ENCODE measurements at regions not wholly inside any gene's neighbourhood (a gene's known extent, or its start where the extent isn't known, plus 50 kb on each side); places are given as distances from the start of the nearest gene placed in this dataset.

DNA sequence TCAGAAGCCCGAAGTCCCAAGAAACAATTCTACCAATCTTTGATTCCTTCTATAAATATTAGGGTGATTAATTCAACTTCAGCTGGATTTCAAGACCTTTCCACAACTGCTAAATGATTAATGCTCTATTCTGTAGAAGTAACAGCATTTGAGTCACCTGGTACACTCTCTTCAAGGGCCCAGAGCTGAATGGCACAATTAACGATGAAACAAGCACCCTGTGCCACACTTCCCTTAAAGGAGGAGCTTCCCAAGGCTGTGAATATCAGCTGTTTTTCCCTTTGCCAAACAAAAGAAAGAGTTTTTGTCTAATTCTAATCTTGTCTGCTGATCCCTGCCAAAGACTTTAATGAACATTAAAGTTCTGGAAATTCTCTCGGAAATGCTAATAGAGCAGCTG, 56.0 kb downstream of the BOD1L2 start:
- no peaks in the 10 kb centered on the region for H3K36me3 Mint-ChIP-seq (ENCODE audit: low read depth)
- no peak overlapping the region for H3K4me3 Mint-ChIP-seq
- H3K4me1 Mint-ChIP-seq, result no peaks in the 10 kb centered on the region
- H3K27ac Mint-ChIP-seq, result no peak overlapping the region
- peaks cover 5% of the 10 kb centered on the region for H3K9me3 Mint-ChIP-seq
- H3K27me3 Mint-ChIP-seq (ENCODE audit: low read depth), result peaks cover 25% of the 10 kb centered on the region
- TF ChIP-seq CTCF (IDR thresholded peaks at IDR 0.05; ENCODE audit: unreplicated experiment in 3 of 3), result no peak

GRCh38 chr18:57205641-57206040, 58.8 kb downstream of the BOD1L2 start:
- no peak overlapping the region for H3K4me3 Mint-ChIP-seq
- no peak overlapping the region for H3K27ac Mint-ChIP-seq
- no peak for TF ChIP-seq CTCF (IDR thresholded peaks at IDR 0.05; ENCODE audit: unreplicated experiment in 3 of 3)

DNA sequence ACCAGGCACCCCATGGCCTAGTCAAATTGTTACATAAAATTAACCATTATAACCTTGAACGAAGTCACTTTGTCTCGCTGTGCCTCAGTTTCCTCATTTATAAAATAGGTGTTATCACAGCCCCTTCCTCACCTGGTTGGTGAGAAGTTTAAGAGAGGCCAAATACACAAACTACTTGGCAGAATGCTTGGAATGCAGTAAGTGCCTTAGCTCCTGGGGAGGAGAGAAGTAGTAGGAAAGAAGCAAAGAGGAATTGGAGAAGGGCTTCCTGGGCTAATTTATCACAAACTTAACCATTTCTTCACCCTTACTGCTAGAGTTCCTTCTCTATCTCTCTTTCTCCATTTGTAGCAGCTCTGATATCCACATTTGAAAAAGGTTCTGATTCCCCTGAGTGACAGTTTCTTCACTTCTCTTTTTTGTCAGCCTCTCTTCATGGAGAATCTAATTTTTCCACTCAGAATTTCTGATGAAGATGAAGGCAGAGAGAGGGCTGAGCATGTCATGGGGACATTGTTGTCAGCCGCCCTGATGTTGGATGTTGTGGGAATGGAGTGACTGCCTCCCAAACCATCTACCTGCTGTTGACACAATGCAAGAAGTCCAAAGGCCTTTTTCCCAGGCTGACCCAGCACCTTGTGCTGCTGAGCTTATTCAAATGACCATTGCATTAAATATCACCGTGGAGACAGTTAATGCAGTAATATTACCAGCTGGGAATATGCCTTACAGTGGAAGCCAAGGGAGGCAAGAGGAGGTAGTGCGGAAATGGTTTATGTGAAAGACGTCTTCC, 60.4 kb downstream of the BOD1L2 start:
- H3K4me1 Mint-ChIP-seq, result peaks cover 8% of the 10 kb centered on the region
- no peak for TF ChIP-seq CTCF (IDR thresholded peaks at IDR 0.05; ENCODE audit: unreplicated experiment in 3 of 3)
- H3K36me3 Mint-ChIP-seq (ENCODE audit: low read depth), result no peaks in the 10 kb centered on the region
- peaks cover 48% of the 10 kb centered on the region for H3K27me3 Mint-ChIP-seq (ENCODE audit: low read depth)
- no peak overlapping the region for H3K4me3 Mint-ChIP-seq
- peaks cover 5% of the 10 kb centered on the region for H3K9me3 Mint-ChIP-seq
- H3K27ac Mint-ChIP-seq, result no peak overlapping the region

More at GRCh38 chr18:57205641-57206040, 58.8 kb downstream of the BOD1L2 start:
- H3K9me3 Mint-ChIP-seq, result peaks cover 5% of the 10 kb centered on the region
- peaks cover 44% of the 10 kb centered on the region for H3K27me3 Mint-ChIP-seq (ENCODE audit: low read depth)
- H3K4me1 Mint-ChIP-seq, result peaks cover 8% of the 10 kb centered on the region
- H3K36me3 Mint-ChIP-seq (ENCODE audit: low read depth), result no peaks in the 10 kb centered on the region

DNA sequence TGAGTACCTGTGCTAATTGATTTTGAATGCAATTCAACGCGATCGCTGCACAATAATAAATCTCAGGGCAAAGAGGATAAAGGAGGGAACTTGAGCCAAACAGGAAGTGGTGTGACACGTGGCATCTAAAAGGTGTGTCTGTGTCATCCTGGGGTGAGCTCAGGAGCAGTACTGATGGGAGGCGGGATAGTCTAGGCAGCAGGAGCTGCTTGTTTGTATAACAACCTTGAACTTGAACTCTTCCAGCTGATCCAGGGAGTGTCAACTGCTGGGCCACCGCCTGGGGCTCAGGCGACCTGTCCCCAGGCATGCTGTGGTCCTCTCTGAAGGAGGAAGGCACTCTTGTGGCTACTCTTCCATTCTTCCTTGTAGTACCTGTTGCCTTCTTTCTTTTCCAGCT, 61.2 kb downstream of the BOD1L2 start:
- no peaks in the 10 kb centered on the region for H3K36me3 Mint-ChIP-seq (ENCODE audit: low read depth)
- H3K4me1 Mint-ChIP-seq, result peaks cover 8% of the 10 kb centered on the region
- peaks cover 52% of the 10 kb centered on the region for H3K27me3 Mint-ChIP-seq (ENCODE audit: low read depth)
- TF ChIP-seq CTCF (IDR thresholded peaks at IDR 0.05; ENCODE audit: unreplicated experiment in 3 of 3), result no peak
- H3K27ac Mint-ChIP-seq, result no peak overlapping the region
- no peak overlapping the region for H3K4me3 Mint-ChIP-seq
- peaks cover 5% of the 10 kb centered on the region for H3K9me3 Mint-ChIP-seq

DNA sequence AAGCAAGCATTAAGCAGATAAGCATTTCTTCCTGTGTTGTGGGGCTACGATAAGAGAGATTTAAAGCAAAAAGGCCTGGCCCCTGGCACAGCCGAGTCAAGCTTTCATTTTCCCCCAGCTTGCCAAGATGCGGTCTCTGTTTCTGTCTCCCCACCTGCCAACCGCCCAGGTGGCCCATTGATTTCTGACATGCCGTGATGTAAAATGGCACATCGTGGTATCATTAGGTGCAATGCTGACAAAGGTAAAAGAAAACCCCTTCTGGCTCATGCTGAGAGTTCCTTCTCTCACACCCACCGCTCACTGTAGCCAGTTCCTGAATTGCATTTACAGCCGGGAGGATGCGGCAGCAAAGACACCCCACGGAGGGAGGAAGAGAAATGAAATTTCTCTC, 62.8 kb downstream of the BOD1L2 start:
- Mint-ChIP-seq H3K4me3 (no peak overlapping the region), H3K27ac (no peak overlapping the region), H3K4me1 (peaks cover 8% of the 10 kb centered on the region), H3K27me3 (ENCODE audit: low read depth) (peaks cover 48% of the 10 kb centered on the region), H3K36me3 (ENCODE audit: low read depth) (no peaks in the 10 kb centered on the region), H3K9me3 (peaks cover 5% of the 10 kb centered on the region)
- no peak for TF ChIP-seq CTCF (IDR thresholded peaks at IDR 0.05; ENCODE audit: unreplicated experiment in 3 of 3)

Data from nephron (organoid).